Endothelial cell of umbilical vein (primary cell): ENCODE measurements at regions not wholly inside any gene's neighbourhood (a gene's known extent, or its start where the extent isn't known, plus 50 kb on each side); places are given as distances from the start of the nearest gene placed in this dataset.
"Not testable (repeated sequence)": the region's sequence is repeated elsewhere in the genome, so short reads cannot be mapped to it uniquely, and the experiment has no call there.

Source experiments
- BruUV-seq: library from RNA; stranded (reverse); fragments of 400-500 nt; replicated peaks from 2 replicates; lab custom pipeline; 2021; lab: Mats Ljungman, UMichigan
- CTCF ChIA-PET: fragments of 300-600, 350-600 bp; sonication (Branson Sonifier 250); formaldehyde crosslinking; loops from one replicate; lab custom pipeline; 2021; ENCODE audit warnings: antibody characterized with exemption, inconsistent platforms; lab: Charles Lee
- POLR2A ChIA-PET: fragments of 300-600, 350-600 bp; sonication (Branson Sonifier 250); formaldehyde crosslinking; loops from one replicate; lab custom pipeline; 2021; ENCODE audit warnings: antibody characterized with exemption, inconsistent platforms; lab: Charles Lee
- DNase-seq: peaks from one replicate; pipeline ENCODE4 v3.0.0-alpha.2; 2011; ENCODE audit warnings: low read depth, low spot score
- FAIRE-seq: peaks from 2 replicates; lab custom pipeline; 2011; peaks lifted over from hg19 to GRCh38; lab: Jason Lieb, UNC
- H2AFZ ChIP-seq: 2 replicates; pipeline ENCODE4 v1.6.0; 2012; ENCODE audit warnings: low read depth, low read length, control low read depth, inconsistent platforms
- H3K27ac ChIP-seq: 2 replicates; pipeline ENCODE4 v1.5.1; 2011; ENCODE audit warnings: low read depth, mild to moderate bottlenecking, control low read depth, low read length, moderate library complexity; ENCODE audit not compliant: insufficient read depth
- H3K27me3 ChIP-seq, 2 experiments: 2 replicates each; pipeline versions ENCODE4 v1.6.0 to v1.6.1; 2011; ENCODE audit warnings: low read length in 2 of 2, mixed read lengths in 1 of 2; ENCODE audit not compliant: control insufficient read depth in 2 of 2, insufficient read depth in 2 of 2
- H3K36me3 ChIP-seq, 2 experiments: 2 replicates in 1 of 2; 3 replicates in 1 of 2; pipeline ENCODE4 v1.5.1; 2011; ENCODE audit warnings: low read length in 2 of 2, mild to moderate bottlenecking in 1 of 2, moderate library complexity in 1 of 2; ENCODE audit not compliant: control insufficient read depth in 2 of 2, insufficient read depth in 2 of 2; ENCODE audit errors: extremely low read depth in 1 of 2
- H3K4me1 ChIP-seq: 3 replicates; pipeline ENCODE4 v1.5.1; 2011; ENCODE audit warnings: mild to moderate bottlenecking, low read length; ENCODE audit not compliant: control insufficient read depth, insufficient read depth; ENCODE audit errors: extremely low read depth
- H3K4me2 ChIP-seq: 2 replicates; pipeline ENCODE4 v1.6.1; 2011; ENCODE audit warnings: low read length, control low read depth, mixed read lengths; ENCODE audit not compliant: insufficient read depth
- H3K4me3 ChIP-seq, 3 experiments: fragments of 200-600 bp in 1 of 3; sonication (generic), shearing (Covaris generic) in 1 of 3; replicated peaks in 1 of 3; 2 replicates each; pipeline ENCODE4 v1.5.1; 2011 to 2016; ENCODE audit warnings: control low read depth in 3 of 3, low read length in 3 of 3, mild to moderate bottlenecking in 2 of 3, inconsistent platforms in 1 of 3, low read depth in 1 of 3, moderate library complexity in 1 of 3; ENCODE audit not compliant: insufficient read depth in 1 of 3
- H3K79me2 ChIP-seq: 2 replicates; pipeline ENCODE4 v1.6.0; 2012; ENCODE audit warnings: low read length, inconsistent platforms; ENCODE audit not compliant: control insufficient read depth, insufficient read depth
- H3K9ac ChIP-seq: replicated peaks from 2 replicates; pipeline ENCODE3; 2011; ENCODE audit warnings: low read length, control low read depth; ENCODE audit not compliant: insufficient read depth; ENCODE audit errors: extremely low read depth
- H3K9me1 ChIP-seq: replicated peaks from 3 replicates; pipeline ENCODE4 v1.6.0; 2011; ENCODE audit warnings: mild to moderate bottlenecking, low read length; ENCODE audit not compliant: control insufficient read depth, insufficient read depth; ENCODE audit errors: extremely low read depth
- H3K9me3 ChIP-seq: replicated peaks from 2 replicates; pipeline ENCODE4 v1.5.1; 2012; ENCODE audit warnings: low read length, inconsistent platforms; ENCODE audit not compliant: control insufficient read depth, insufficient read depth
- H4K20me1 ChIP-seq: replicated peaks from 2 replicates; pipeline ENCODE3; 2011; ENCODE audit warnings: mild to moderate bottlenecking, low read length; ENCODE audit not compliant: control insufficient read depth, insufficient read depth; ENCODE audit errors: extremely low read depth
- CTCF ChIP-seq, 2 donors: IDR thresholded peaks; 1 replicate in 1 of 2; 2 replicates in 1 of 2; pipeline ENCODE4 v1.5.1; 2011; ENCODE audit warnings: low read length in 2 of 2, mild to moderate bottlenecking in 2 of 2, moderate library complexity in 2 of 2, control low read depth in 1 of 2, inconsistent platforms in 1 of 2, low read depth in 1 of 2; ENCODE audit not compliant: insufficient read depth in 1 of 2; ENCODE audit errors: extremely low read depth in 1 of 2
- EZH2 ChIP-seq: IDR thresholded peaks from 2 replicates; pipeline ENCODE4 v1.6.1; 2012; ENCODE audit warnings: borderline replicate concordance, low read depth, mild to moderate bottlenecking, moderate library complexity, low read length, inconsistent platforms; ENCODE audit not compliant: severe bottlenecking
- FOS ChIP-seq: IDR thresholded peaks from 2 replicates; pipeline ENCODE4 v1.6.1; 2011; ENCODE audit warnings: mild to moderate bottlenecking, low read length, moderate library complexity, borderline replicate concordance; ENCODE audit not compliant: insufficient read depth
- GATA2 ChIP-seq: IDR thresholded peaks from 2 replicates; pipeline ENCODE4 v1.7.0; 2011; ENCODE audit warnings: low read depth, mild to moderate bottlenecking, moderate library complexity, mixed read lengths, low read length; ENCODE audit not compliant: insufficient read length, insufficient read depth
- JUN ChIP-seq: IDR thresholded peaks from 2 replicates; pipeline ENCODE4 v1.6.1; 2011; ENCODE audit warnings: borderline replicate concordance, low read depth; ENCODE audit not compliant: insufficient read length, insufficient read depth
- MYC ChIP-seq: IDR thresholded peaks from one replicate; pipeline ENCODE4 v1.6.1; 2011; ENCODE audit warnings: mild to moderate bottlenecking, low read depth, low read length
- POLR2A ChIP-seq: IDR thresholded peaks from 2 replicates; pipeline ENCODE4 v1.6.1; 2012; ENCODE audit warnings: low read depth, mild to moderate bottlenecking, control low read depth, low read length
- POLR2AphosphoS5 ChIP-seq: IDR thresholded peaks from 2 replicates; pipeline ENCODE4 v1.6.1; 2012; ENCODE audit warnings: low read depth, mild to moderate bottlenecking, control low read depth, low read length, moderate library complexity; ENCODE audit not compliant: insufficient read depth
- dilution Hi-C: fragments of 300-500 bp; cut with MboI; formaldehyde crosslinking; loops from one replicate; pipeline ENCODE4 v1.15.0; 2019; ENCODE audit warnings: low sequenced_read_pairs; ENCODE audit not compliant: extremely low pct_ligation_motif_present
- intact Hi-C: fragments of 100-400 bp; cut with micrococcal nuclease; formaldehyde crosslinking; loops from one replicate; pipeline ENCODE4 v1.10.0; 2022
- TF ChIP-seq, protein P1 (sequence below): IDR thresholded peaks from 2 replicates; pipeline ENCODE4 v1.6.1; 2011; ENCODE audit not compliant: insufficient read depth, insufficient read length

DNA sequence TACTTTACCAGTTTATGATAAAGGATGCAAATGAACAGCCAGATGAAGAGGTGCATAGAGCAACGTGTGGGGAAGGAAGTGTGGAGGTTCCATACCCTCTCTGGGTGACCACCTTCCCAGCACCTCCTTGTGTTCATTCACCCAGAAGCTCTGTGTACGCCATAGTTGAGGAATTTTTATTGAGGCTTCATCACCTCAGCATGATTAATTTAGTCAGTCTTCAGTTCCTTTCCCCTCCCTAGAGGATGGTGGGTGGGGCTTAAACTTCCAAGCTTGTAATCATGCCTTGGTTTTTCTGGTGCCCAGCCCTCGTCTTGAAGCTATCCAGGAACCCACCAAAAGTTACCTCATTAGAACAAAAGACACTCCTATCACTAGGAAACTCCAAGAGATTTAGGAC lies 162.7 kb downstream of the PLCE1 start:
- no peaks in the 10 kb centered on the region for H3K4me1 ChIP-seq
- H3K4me2 ChIP-seq: no peak overlapping the region
- no peak overlapping the region for H3K9ac ChIP-seq
- TF ChIP-seq MYC: no peak
- no peak for TF ChIP-seq EZH2
- no peak for TF ChIP-seq FOS
- TF ChIP-seq POLR2AphosphoS5: no peak
- TF ChIP-seq JUN: no peak
- no peak for TF ChIP-seq CTCF (IDR thresholded peaks at IDR 0.05; ENCODE audit: extremely low read depth in 1 of 2, insufficient read depth in 1 of 2, low read depth in 1 of 2, low read length in 2 of 2)
- TF ChIP-seq GATA2: no peak
- TF ChIP-seq POLR2A: no peak
- TF ChIP-seq, protein P1, sequence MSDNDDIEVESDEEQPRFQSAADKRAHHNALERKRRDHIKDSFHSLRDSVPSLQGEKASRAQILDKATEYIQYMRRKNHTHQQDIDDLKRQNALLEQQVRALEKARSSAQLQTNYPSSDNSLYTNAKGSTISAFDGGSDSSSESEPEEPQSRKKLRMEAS: no peak
- no peaks in the 10 kb centered on the region for H4K20me1 ChIP-seq
- no peak for FAIRE-seq
- DNase-seq: no peak
- ChIA-PET POLR2A (no interaction called here), CTCF (no interaction called here)
- BruUV-seq: no TSS peak
- H3K9me1 ChIP-seq: no peaks in the 10 kb centered on the region
- H2AFZ ChIP-seq: no peak overlapping the region
- no peak overlapping the region for H3K4me3 ChIP-seq
- dilution Hi-C loops: no loop called here
- intact Hi-C loops: no loop called here
- no peaks in the 10 kb centered on the region for H3K27me3 ChIP-seq
- no peaks in the 10 kb centered on the region for H3K79me2 ChIP-seq
- no peaks in the 10 kb centered on the region for H3K36me3 ChIP-seq
- no peak overlapping the region for H3K27ac ChIP-seq
- no peaks in the 10 kb centered on the region for H3K9me3 ChIP-seq

DNA sequence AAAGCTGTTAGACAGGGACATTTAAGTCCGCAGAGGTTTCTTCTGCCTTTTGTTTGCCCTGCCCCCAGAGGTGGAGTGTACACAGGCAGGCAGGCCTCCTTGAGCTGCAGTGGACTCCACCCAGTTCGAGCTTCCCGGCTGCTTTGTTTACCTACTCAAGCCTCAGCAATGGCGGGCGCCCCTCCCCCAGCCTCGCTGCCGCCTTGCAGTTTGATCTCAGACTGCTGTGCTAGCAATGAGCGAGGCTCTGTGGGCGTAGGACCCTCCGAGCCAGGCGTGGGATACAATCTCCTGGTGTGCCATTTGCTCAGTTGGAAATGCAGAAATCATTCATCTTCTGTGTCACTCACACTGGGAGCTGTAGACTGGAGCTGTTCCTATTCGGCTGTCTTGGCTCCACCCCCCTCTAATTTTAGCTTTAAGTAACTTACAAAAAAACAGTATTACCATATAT lies 171.5 kb downstream of the PLCE1 start:
- POLR2A ChIA-PET, DNase-seq, H3K79me2 ChIP-seq, CTCF ChIA-PET, H3K9ac ChIP-seq, H3K4me1 ChIP-seq, H2AFZ ChIP-seq, H4K20me1 ChIP-seq, H3K9me1 ChIP-seq, H3K27me3 ChIP-seq, FAIRE-seq, BruUV-seq, H3K36me3 ChIP-seq, H3K4me3 ChIP-seq, H3K27ac ChIP-seq, dilution Hi-C loops, H3K9me3 ChIP-seq, H3K4me2 ChIP-seq, intact Hi-C loops: not testable (repeated sequence)
